Smooth muscle cell (in vitro differentiated cells): ENCODE measurements at regions not wholly inside any gene's neighbourhood (a gene's known extent, or its start where the extent isn't known, plus 50 kb on each side); places are given as distances from the start of the nearest gene placed in this dataset.

ENCODE experiments used
- DNase-seq: peaks from one replicate; lab custom pipeline; 2025; ENCODE audit not compliant: unreplicated experiment; lab: John Stamatoyannopoulos, UW
- H2AFZ ChIP-seq: fragments of 200-600 bp; sonication (generic); 2 replicates; pipeline ENCODE4 v1.6.0; 2016; ENCODE audit warnings: antibody characterized with exemption, low read depth, mild to moderate bottlenecking
- H3F3A ChIP-seq: fragments of 200-600 bp; sonication (generic); 2 replicates; pipeline ENCODE4 v1.6.0; 2017; ENCODE audit warnings: antibody characterized with exemption, low read depth
- H3K27ac ChIP-seq: fragments of 200-600 bp; sonication (generic); 2 replicates; pipeline ENCODE4 v1.5.1; 2016; ENCODE audit warnings: low read depth, mild to moderate bottlenecking
- H3K27me3 ChIP-seq: fragments of 200-600 bp; sonication (generic); 2 replicates; pipeline ENCODE4 v1.6.1; 2016; ENCODE audit warnings: low read depth, mild to moderate bottlenecking
- H3K36me3 ChIP-seq: fragments of 200-600 bp; sonication (generic); 2 replicates; pipeline ENCODE4 v1.5.1; 2016; ENCODE audit warnings: low read depth
- H3K4me1 ChIP-seq: fragments of 200-600 bp; sonication (generic); 2 replicates; pipeline ENCODE4 v1.5.1; 2016; ENCODE audit warnings: low read depth
- H3K4me2 ChIP-seq: fragments of 200-600 bp; sonication (generic); 2 replicates; pipeline ENCODE4 v1.6.0; 2016; ENCODE audit warnings: mild to moderate bottlenecking
- H3K4me3 ChIP-seq: fragments of 200-600 bp; sonication (generic); 2 replicates; pipeline ENCODE4 v1.5.1; 2016; ENCODE audit warnings: mild to moderate bottlenecking
- H3K79me2 ChIP-seq: fragments of 200-600 bp; sonication (generic); 2 replicates; pipeline ENCODE4 v1.6.0; 2016; ENCODE audit warnings: low read depth, mild to moderate bottlenecking
- H3K9ac ChIP-seq: fragments of 200-600 bp; sonication (generic); 2 replicates; pipeline ENCODE4 v1.6.0; 2016; ENCODE audit warnings: low read depth
- H3K9me3 ChIP-seq: fragments of 200-600 bp; sonication (generic); replicated peaks from 2 replicates; pipeline ENCODE4 v1.5.1; 2016; ENCODE audit warnings: low read depth
- H4K20me1 ChIP-seq: fragments of 200-600 bp; sonication (generic); 2 replicates; pipeline ENCODE4 v1.6.0; 2016; ENCODE audit warnings: low read depth
- CTCF ChIP-seq: fragments of 200-600 bp; sonication (generic); IDR thresholded peaks from 2 replicates; pipeline ENCODE4 v1.5.1; 2017; ENCODE audit warnings: borderline replicate concordance, mild to moderate bottlenecking, antibody characterized with exemption; ENCODE audit not compliant: insufficient read depth, poor library complexity, severe bottlenecking
- WGBS: methylation state at CpG from one replicate; pipeline ENCODE4 v1.1.7; 2016; ENCODE audit warnings: low lambda C conversion rate; 5-methylcytosine and 5-hydroxymethylcytosine counted together

GRCh38 chr4:162408309-162408708 is 244.5 kb upstream of the FSTL5 start:
- H3K4me2 ChIP-seq: no peak overlapping the region
- H4K20me1 ChIP-seq: no peaks in the 10 kb centered on the region
- TF ChIP-seq CTCF: no peak
- H3F3A ChIP-seq: no peaks in the 10 kb centered on the region
- 92% methylated on average over 9 of the region's 9 CpGs for WGBS
- no peaks in the 10 kb centered on the region for H3K79me2 ChIP-seq
- no peaks in the 10 kb centered on the region for H3K9me3 ChIP-seq
- H2AFZ ChIP-seq: no peak overlapping the region
- H3K27ac ChIP-seq: no peak overlapping the region
- no peak overlapping the region for H3K9ac ChIP-seq
- H3K4me1 ChIP-seq: no peaks in the 10 kb centered on the region
- H3K4me3 ChIP-seq: no peak overlapping the region
- H3K27me3 ChIP-seq: no peaks in the 10 kb centered on the region
- no peak for DNase-seq
- H3K36me3 ChIP-seq: no peaks in the 10 kb centered on the region

DNA sequence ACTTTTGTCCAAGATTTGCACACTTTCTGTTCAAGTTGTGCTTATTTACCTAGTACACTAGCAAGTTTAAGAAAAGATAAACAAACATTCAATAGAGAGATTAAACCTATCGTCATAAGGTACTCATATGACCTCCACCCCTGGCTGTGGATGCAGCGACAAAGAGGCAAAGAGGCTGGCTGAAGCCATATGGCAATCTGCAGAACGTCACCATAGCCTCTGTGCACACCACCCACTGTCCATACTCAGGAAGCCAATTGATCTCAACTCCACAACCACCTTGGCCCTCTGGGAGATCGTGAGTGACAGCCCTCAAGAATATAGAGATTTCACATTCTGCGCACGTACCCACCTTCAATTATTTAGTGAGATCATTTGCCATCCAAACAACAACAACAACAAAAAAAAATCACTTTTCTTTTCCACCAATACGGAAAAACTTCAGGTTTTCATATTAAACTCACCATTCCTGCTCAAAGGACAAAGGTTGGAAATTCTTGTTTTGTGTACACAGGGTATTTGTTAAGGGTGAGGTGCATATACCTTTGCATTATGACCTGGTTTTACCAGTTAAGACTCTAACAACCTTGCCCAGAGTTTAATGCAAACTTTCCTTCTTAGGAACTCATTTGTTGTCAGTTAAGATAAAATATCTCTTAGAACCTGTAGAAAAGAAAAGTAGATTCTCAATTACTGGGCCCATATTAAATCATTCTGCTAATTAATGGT is 243.0 kb upstream of the FSTL5 start:
- no peak overlapping the region for H3K4me2 ChIP-seq
- no peak overlapping the region for H3K9ac ChIP-seq
- H3K27ac ChIP-seq: no peak overlapping the region
- no peaks in the 10 kb centered on the region for H3K36me3 ChIP-seq
- H3K9me3 ChIP-seq: no peaks in the 10 kb centered on the region
- no peak overlapping the region for H2AFZ ChIP-seq
- H4K20me1 ChIP-seq: no peaks in the 10 kb centered on the region
- no peak overlapping the region for H3K4me3 ChIP-seq
- no peaks in the 10 kb centered on the region for H3F3A ChIP-seq
- H3K4me1 ChIP-seq: no peaks in the 10 kb centered on the region
- no peak for DNase-seq
- WGBS: 85% methylated on average over 7 of the region's 7 CpGs
- H3K27me3 ChIP-seq: no peaks in the 10 kb centered on the region
- no peak for TF ChIP-seq CTCF
- H3K79me2 ChIP-seq: no peaks in the 10 kb centered on the region

DNA sequence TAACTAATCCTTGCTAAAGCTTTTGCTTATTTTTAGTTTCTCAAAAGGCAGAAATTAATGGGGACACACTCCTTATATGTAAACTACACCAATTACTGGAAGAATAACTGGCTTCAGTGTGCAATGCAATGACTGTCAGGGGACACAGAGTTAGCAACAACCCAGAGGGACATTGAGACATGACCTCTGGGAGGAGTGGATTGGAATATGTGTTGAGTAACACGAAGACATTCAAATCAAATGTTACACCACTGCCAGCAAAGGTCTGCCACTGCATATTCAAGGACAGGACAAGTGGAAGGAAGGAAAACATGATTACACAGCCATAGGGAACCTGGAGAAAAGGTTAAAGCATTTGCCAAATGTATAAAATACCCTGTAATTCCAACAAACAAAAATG is 240.1 kb upstream of the FSTL5 start:
- H2AFZ ChIP-seq: no peak overlapping the region
- no peak overlapping the region for H3K27ac ChIP-seq
- no peak overlapping the region for H3K4me3 ChIP-seq
- H3F3A ChIP-seq: no peaks in the 10 kb centered on the region
- H4K20me1 ChIP-seq: no peaks in the 10 kb centered on the region
- no peaks in the 10 kb centered on the region for H3K27me3 ChIP-seq
- no peak for DNase-seq
- H3K4me1 ChIP-seq: no peaks in the 10 kb centered on the region
- H3K9me3 ChIP-seq: no peaks in the 10 kb centered on the region
- H3K9ac ChIP-seq: no peak overlapping the region
- H3K79me2 ChIP-seq: no peaks in the 10 kb centered on the region
- no peaks in the 10 kb centered on the region for H3K36me3 ChIP-seq
- whole genome bisulfite sequencing: 71% methylated on average over 1 of the region's 1 CpG
- no peak for TF ChIP-seq CTCF
- H3K4me2 ChIP-seq: no peak overlapping the region

DNA sequence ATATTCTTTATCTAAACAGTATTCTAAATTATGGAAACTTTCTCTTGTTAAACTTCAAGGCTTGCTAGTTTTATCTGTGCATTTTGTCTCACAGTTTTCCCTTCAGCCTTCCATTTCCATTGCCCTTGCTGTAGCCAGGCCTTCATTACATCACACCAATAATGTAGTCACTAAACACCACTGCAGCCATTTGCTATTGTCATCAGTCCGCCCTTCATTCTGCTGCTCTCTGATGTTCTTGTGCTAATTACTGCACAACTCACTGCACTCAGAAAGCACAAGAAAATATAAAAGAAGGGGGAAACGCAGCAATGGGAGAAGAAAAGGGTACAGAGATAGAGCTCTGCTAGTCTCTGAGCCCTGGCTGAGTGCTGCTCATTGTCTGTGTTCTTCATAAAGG is 239.6 kb upstream of the FSTL5 start:
- H3K27ac ChIP-seq: no peak overlapping the region
- H3K36me3 ChIP-seq: no peaks in the 10 kb centered on the region
- DNase-seq: no peak
- H3K79me2 ChIP-seq: no peaks in the 10 kb centered on the region
- TF ChIP-seq CTCF: no peak
- no peak overlapping the region for H3K9ac ChIP-seq
- no peaks in the 10 kb centered on the region for H3K4me1 ChIP-seq
- no peaks in the 10 kb centered on the region for H3K9me3 ChIP-seq
- H3K4me2 ChIP-seq: no peak overlapping the region
- no peaks in the 10 kb centered on the region for H4K20me1 ChIP-seq
- no peaks in the 10 kb centered on the region for H3K27me3 ChIP-seq
- no peak overlapping the region for H2AFZ ChIP-seq
- H3K4me3 ChIP-seq: no peak overlapping the region
- WGBS: 79% methylated on average over 2 of the region's 2 CpGs
- no peaks in the 10 kb centered on the region for H3F3A ChIP-seq
